HL-60 (cell line): ENCODE measurements at regions not wholly inside any gene's neighbourhood (a gene's known extent, or its start where the extent isn't known, plus 50 kb on each side); places are given as distances from the start of the nearest gene placed in this dataset.
"Not testable (repeated sequence)": the region's sequence is repeated elsewhere in the genome, so short reads cannot be mapped to it uniquely, and the experiment has no call there.

ENCODE experiments used
- DNase-seq, 2 experiments: peaks; one replicate each; pipeline ENCODE4 v3.0.0-alpha.2; 2010 to 2020; ENCODE audit warnings: low read depth in 1 of 2, low spot score in 1 of 2
- H3K27ac ChIP-seq: fragments of 250-450 bp; sonication (Bioruptor Pico); replicated peaks from 2 replicates; pipeline ENCODE4 v1.5.1; 2020; ENCODE audit warnings: mild to moderate bottlenecking, moderate library complexity
- H3K27me3 ChIP-seq: fragments of 250-450 bp; sonication (Bioruptor Pico); 2 replicates; pipeline ENCODE4 v1.5.1; 2021; ENCODE audit warnings: mild to moderate bottlenecking, moderate library complexity; ENCODE audit not compliant: insufficient read depth, poor library complexity, severe bottlenecking
- H3K4me3 ChIP-seq: replicated peaks from 2 replicates; pipeline ENCODE4 v1.5.1; 2011; ENCODE audit warnings: mild to moderate bottlenecking, control low read depth, low read length; ENCODE audit not compliant: insufficient read depth
- CTCF ChIP-seq: IDR thresholded peaks from one replicate; pipeline ENCODE4 v1.5.1; 2011; ENCODE audit warnings: low read length, control low read depth, inconsistent platforms; ENCODE audit not compliant: insufficient read depth
- GABPA ChIP-seq: IDR thresholded peaks from 2 replicates; pipeline ENCODE4 v1.6.1; 2012; ENCODE audit warnings: low read depth
- POLR2AphosphoS5 ChIP-seq: IDR thresholded peaks from 2 replicates; pipeline ENCODE4 v1.6.1; 2012; ENCODE audit warnings: low read depth
- SPI1 ChIP-seq: IDR thresholded peaks from 2 replicates; pipeline ENCODE4 v1.6.1; 2012; ENCODE audit warnings: low read depth, mild to moderate bottlenecking, borderline replicate concordance
- TF ChIP-seq, protein P1 (sequence below): IDR thresholded peaks from 2 replicates; pipeline ENCODE4 v1.6.1; 2012; ENCODE audit warnings: low read depth; ENCODE audit not compliant: insufficient replicate concordance

- Histone ChIP-seq H3K27me3 (no peaks in the 10 kb centered on the region), H3K4me3 (no peak overlapping the region), H3K27ac (no peak overlapping the region)
- TF ChIP-seq, protein P1, sequence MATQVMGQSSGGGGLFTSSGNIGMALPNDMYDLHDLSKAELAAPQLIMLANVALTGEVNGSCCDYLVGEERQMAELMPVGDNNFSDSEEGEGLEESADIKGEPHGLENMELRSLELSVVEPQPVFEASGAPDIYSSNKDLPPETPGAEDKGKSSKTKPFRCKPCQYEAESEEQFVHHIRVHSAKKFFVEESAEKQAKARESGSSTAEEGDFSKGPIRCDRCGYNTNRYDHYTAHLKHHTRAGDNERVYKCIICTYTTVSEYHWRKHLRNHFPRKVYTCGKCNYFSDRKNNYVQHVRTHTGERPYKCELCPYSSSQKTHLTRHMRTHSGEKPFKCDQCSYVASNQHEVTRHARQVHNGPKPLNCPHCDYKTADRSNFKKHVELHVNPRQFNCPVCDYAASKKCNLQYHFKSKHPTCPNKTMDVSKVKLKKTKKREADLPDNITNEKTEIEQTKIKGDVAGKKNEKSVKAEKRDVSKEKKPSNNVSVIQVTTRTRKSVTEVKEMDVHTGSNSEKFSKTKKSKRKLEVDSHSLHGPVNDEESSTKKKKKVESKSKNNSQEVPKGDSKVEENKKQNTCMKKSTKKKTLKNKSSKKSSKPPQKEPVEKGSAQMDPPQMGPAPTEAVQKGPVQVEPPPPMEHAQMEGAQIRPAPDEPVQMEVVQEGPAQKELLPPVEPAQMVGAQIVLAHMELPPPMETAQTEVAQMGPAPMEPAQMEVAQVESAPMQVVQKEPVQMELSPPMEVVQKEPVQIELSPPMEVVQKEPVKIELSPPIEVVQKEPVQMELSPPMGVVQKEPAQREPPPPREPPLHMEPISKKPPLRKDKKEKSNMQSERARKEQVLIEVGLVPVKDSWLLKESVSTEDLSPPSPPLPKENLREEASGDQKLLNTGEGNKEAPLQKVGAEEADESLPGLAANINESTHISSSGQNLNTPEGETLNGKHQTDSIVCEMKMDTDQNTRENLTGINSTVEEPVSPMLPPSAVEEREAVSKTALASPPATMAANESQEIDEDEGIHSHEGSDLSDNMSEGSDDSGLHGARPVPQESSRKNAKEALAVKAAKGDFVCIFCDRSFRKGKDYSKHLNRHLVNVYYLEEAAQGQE = no peak
- TF ChIP-seq CTCF = no peak
- TF ChIP-seq GABPA = no peak
- TF ChIP-seq POLR2AphosphoS5 = no peak
- no peak for TF ChIP-seq SPI1
- no peak for DNase-seq
Measured at GRCh38 chr6:19934996-19935591, 97.9 kb downstream of the ID4 start.

- not testable (repeated sequence) for H3K27me3 ChIP-seq, H3K27ac ChIP-seq, H3K4me3 ChIP-seq, DNase-seq
Measured at GRCh38 chr6:19939321-19939720, 102.2 kb downstream of the ID4 start.

DNA sequence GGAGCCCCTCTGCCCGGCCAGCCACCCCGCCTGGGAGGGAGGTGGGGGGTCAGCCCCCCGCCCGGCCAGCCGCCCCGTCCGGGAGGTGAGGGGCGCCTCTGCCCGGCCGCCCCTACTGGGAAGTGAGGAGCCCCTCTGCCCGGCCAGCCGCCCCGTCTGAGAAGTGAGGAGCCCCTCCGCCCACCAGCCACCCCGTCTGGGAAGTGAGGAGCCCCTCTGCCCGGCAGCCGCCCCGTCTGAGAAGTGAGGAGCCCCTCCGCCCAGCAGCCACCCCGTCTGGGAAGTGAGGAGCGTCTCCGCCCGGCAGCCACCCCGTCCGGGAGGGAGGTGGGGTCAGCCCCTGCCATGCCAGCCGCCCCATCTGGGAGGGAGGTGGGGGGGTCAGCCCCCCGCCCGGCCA lies 102.8 kb downstream of the ID4 start:
- DNase-seq, H3K27me3 ChIP-seq, H3K4me3 ChIP-seq, H3K27ac ChIP-seq: not testable (repeated sequence)

- no peak for TF ChIP-seq POLR2AphosphoS5
- no peak for TF ChIP-seq GABPA
- no peak for TF ChIP-seq SPI1
- no peak for TF ChIP-seq CTCF
- TF ChIP-seq, protein P1 = no peak
- Histone ChIP-seq H3K27ac (no peak overlapping the region), H3K4me3 (no peak overlapping the region), H3K27me3 (no peaks in the 10 kb centered on the region)
- DNase-seq = no peak
Measured at GRCh38 chr6:19943042-19943441, 105.9 kb downstream of the ID4 start.

GRCh38 chr6:19945843-19946358 lies 108.7 kb downstream of the ID4 start:
- TF ChIP-seq GABPA = no peak
- no peak for TF ChIP-seq SPI1
- no peak for TF ChIP-seq CTCF
- TF ChIP-seq, protein P1 = no peak
- no peak for TF ChIP-seq POLR2AphosphoS5
- Histone ChIP-seq H3K27ac (no peak overlapping the region), H3K4me3 (no peak overlapping the region), H3K27me3 (no peaks in the 10 kb centered on the region)
- no peak for DNase-seq
